DMS 273 (cell line): ENCODE measurements at regions not wholly inside any gene's neighbourhood (a gene's known extent, or its start where the extent isn't known, plus 50 kb on each side); places are given as distances from the start of the nearest gene placed in this dataset.
A peak's percentile ranks its signal among the peaks of the same experiment; 100 is the strongest.
"Not testable (repeated sequence)": the region's sequence is repeated elsewhere in the genome, so short reads cannot be mapped to it uniquely, and the experiment has no call there.

Experiments
- DNase-seq: peaks from one replicate; lab custom pipeline; 2025; ENCODE audit not compliant: unreplicated experiment; lab: John Stamatoyannopoulos, UW

DNA sequence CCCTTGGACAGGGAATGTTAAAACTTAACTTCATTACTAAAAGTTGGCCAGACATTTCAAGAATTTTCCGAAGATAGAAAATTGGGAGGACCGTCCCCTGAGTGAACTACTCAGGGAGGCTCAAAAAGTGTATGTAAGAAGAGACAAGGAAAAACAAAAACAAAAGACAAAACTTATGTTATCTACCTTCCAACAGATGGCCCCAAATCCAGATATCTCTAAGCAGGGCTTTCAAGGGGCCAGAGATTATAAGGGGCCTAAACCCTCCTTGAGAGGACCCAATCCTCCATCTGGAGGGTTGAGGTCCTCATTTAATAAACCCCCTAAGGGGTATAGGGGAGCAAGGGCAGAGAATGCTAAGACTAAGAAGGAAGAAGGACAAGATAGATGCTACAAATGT, 203.6 kb downstream of the SH2D4B start:
- DNase-seq, result no peak

GRCh38 chr10:80750268-80750667, 212.6 kb downstream of the SH2D4B start:
- no peak for DNase-seq

DNA sequence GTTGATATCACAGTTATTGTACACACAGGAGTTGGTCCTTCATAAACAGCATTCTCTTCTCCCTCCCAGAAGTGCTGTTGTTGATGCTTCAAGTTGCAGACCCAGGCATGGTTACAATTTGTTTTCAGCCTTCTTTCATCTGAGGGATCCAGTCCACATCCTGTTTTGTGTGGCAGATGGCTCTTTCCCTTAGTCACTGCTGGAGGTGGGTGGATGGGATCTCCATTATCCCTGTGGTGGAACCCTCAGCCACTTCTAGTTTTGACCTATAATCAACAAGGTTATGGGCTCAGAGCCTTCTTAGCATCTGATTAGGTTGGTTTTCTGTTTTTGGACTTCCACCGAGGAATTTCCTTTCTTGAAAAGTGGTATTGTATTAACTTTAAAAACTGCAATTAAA, 214.2 kb downstream of the SH2D4B start:
- DNase-seq, result peak; percentile 31

GRCh38 chr10:80753612-80754011, 215.9 kb downstream of the SH2D4B start:
- no peak for DNase-seq

GRCh38 chr10:80755893-80756292, 218.2 kb downstream of the SH2D4B start:
- DNase-seq, result no peak

DNA sequence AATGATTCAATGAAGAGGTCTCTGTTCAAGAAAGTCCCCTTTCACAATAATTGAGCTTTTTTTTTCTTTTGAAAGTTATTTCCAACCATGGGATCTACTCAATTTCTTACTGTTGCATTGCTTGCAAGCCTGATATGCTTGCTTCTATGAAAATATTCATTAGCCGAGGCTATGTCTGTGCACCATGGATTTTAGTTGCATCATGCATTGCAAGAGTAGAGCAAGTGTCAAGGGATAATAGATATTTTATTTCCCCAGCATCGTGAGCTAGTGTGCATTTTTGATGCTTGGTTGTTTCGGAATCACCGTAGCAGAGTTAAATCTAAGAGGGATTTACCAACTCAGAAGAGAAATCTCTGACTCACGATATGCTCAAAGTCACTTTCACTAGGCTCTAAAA, 222.0 kb downstream of the SH2D4B start:
- DNase-seq, result no peak

GRCh38 chr10:80760914-80761371, 223.2 kb downstream of the SH2D4B start:
- no peak for DNase-seq

GRCh38 chr10:80767963-80768362, 230.3 kb downstream of the SH2D4B start:
- DNase-seq, result no peak

DNA sequence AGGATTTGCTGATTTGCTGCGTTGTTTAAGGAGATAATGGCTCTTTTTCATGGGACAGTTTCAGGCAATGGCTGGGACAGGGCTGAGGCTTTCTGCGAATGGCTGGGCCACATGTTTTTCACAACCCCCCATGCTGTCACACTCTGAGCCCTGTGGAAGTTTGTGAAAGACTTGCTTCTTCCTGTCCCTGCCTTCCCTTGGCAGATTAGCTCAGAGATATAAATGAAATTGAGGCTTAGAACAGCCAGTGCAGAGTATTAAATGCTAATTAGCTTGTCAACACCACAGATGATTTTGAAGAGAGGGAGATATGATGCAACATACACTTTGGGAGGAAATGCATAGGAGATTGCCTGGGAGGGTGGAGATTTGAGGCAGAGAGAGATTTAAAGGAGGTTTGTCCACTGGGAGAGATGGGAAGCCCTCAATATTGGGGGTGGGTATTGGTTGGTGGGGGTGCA, 232.0 kb downstream of the SH2D4B start:
- peak; percentile 3 for DNase-seq

DNA sequence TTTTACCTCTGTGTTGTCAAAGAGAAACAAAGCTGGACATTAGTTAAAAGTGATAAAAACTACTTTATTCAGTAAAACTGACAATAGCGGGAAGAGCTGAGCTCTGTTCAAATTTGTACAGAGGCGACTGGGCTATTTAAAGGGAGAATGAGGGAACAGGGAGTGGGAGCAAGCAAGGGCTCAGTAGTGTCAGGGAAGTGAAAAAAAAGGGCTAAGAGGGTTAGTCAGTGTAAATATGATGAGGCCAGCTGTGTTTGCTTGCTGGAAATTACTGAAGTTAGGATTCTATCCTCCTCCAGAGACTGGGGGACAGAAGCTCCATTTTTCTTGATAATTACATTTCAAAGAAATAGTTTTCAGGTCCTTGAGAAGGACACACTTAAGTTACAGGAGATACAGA, 232.5 kb downstream of the SH2D4B start:
- DNase-seq, result no peak

GRCh38 chr10:80771285-80771684, 233.6 kb downstream of the SH2D4B start:
- DNase-seq, result no peak

DNA sequence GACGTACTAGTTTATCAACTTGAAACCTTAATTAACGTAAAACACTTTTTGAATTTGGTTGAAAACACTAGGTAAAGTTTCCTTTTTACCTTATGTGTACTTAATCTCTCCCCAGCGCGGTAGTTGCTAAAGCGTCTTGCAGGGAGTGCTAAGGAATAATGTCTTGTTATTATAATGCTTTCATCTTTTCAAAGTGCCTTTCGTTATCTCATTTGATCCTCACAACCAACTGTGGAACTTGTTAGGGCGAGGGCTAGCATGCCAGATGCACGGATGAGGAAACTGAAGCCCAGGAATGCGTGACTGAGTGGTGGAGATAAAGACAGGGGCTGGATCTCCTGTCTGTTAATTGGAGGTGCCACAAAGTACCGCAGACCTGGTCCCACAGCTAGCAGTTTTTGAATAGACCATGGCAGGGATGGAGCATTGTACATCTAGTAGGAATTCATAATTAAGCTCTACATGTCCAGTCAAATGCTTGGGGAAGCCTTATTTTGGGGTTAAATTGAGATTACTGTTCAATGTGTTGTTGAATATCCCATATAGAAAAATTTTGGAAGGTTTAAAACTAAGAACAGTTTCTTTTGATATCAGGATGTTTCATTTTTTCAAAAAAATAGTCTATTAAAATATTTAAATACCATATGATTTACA, 234.3 kb downstream of the SH2D4B start:
- peak; percentile 7 for DNase-seq

- DNase-seq, result no peak
Measured at GRCh38 chr10:80772596-80772995, 234.9 kb downstream of the SH2D4B start.

DNA sequence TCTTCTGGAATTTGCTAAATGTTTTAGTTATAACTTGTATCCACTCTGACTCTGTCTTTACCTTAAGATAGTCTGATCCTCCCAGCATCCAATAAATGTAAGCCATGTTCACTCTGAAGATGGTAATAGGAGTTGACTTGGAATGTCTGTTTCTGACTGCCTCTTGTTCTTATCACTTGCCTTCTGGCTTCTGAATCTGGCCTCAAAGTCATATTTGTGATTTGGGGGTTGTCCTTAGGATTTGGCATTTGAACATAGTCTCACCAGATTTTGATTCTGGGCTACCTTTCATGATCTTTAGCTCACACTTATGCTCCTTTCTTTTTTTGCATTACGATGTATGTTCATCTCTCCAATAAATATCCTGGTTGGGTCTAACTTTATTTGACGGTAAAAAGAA, 247.0 kb downstream of the SH2D4B start:
- DNase-seq, result no peak

GRCh38 chr10:80786322-80786721, 248.6 kb downstream of the SH2D4B start:
- DNase-seq, result no peak

DNA sequence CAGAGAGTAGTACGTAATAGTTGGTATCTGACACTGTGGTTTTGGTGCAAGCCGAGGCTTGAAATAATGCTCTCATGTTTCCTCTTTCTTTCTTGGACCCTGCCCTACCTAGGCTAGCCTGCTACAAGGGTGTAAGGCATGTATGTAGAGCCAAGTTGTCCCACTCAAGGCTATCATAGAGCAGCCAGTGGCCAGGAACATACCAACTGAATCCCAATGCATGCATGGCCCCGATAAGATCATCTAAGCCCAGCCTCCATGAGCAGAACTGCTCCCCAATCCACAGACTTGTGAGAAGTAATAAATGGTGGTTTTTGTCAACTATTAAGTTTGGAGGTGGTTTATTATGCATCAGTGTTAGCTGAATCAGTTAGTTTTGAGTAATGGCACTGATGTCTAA, 250.2 kb downstream of the SH2D4B start:
- no peak for DNase-seq

DNA sequence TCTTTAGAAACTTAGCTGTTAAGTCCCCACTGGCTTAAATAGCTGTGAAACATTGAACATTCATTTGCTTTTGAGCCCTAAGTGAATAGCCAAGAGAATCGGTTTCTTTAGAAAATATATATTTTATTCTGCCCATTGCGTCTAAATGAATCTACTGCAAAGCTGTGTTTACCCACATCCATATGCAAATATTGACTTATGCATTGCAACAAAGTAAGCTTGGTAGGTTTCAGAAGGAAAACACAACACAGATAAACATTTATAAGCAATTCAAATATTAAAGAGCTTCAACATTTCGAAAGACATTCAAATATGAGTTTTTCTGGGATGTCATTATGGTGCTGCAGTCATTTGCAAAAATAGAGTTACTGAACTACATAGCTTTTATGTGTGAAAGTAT, 257.3 kb downstream of the SH2D4B start:
- DNase-seq, result no peak

- no peak for DNase-seq
Measured at GRCh38 chr10:80805343-80806020, 267.8 kb downstream of the SH2D4B start.

DNA sequence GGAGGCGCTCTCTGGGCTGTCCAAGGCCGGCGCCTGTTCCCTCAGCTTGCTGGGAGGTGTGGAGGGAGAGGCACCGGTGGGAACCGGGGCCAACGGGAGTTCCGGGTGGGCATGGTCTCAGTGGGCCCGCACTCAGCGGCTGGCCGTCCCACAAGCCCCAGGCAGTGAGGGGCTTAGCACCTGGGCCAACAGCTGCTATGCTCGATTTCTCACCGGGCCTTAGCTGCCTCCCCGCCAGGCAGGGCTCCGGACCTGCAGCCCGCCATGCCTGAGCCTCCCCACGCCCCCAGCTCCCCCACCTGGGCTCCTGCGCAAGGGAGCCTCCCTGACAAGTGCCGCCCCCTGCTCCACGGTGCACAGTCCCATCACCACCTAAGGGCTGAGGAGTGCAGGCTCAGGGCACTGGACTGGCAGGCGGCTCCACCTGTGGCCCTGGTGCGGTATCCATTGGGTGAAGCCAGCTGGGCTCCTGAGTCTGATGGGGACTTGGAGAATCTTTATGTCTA, 276.5 kb downstream of the SH2D4B start:
- DNase-seq, result no peak

DNA sequence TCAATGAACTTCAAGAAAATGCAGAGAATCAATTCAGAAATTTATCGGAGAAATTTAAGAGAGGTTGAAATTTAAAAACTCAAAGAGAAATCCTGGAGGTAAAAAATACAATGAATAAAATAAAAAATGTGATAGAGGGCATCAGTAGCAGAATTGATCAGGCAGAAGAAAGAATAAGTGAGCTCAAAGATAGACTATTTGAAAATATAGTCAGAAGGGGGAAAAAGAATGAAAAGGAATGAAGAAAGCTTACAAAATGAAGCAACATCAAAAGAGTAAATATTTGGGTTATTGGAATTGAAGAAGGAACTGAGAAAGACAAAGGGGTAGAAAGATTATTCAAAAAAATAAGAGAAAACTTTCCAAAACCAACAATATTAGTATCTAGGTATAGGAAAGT, 291.4 kb downstream of the SH2D4B start:
- DNase-seq, result no peak

DNA sequence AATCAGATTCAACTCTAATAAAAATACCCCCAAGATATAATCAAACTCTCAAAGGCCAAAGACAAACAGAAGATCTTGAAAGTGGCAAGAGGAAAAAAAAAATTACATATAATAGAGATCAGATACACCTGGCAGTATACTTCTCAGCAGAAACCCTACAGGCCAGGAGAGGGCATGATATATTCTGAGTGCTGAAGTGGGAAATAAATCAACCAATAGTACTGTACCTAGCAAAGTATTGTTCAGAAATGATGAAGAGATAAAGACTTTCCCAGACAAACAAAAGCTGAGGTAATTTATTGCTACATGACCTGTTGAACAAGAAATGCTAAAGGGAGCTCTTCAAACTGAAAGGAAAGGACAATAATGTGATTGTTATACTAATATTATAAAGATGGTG, 291.9 kb downstream of the SH2D4B start:
- DNase-seq, result no peak

DNA sequence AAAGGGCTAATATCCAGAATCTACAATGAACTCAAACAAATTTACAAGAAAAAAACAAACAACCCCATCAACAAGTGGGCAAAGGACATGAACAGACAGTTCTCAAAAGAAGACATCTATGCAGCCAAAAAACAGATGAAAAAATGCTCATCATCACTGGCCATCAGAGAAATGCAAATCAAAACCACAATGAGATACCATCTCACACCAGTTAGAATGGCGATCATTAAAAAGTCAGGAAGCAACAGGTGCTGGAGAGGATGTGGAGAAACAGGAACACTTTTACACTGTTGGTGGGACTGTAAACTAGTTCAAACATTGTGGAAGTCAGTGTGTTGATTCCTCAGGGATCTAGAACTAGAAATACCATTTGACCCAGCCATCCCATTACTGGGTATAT, 295.0 kb downstream of the SH2D4B start:
- DNase-seq, result not testable (repeated sequence)
